ENCODE measurements at regions not wholly inside any gene's neighbourhood (a gene's known extent, or its start where the extent isn't known, plus 50 kb on each side); places are given as distances from the start of the nearest gene placed in this dataset.

DNA sequence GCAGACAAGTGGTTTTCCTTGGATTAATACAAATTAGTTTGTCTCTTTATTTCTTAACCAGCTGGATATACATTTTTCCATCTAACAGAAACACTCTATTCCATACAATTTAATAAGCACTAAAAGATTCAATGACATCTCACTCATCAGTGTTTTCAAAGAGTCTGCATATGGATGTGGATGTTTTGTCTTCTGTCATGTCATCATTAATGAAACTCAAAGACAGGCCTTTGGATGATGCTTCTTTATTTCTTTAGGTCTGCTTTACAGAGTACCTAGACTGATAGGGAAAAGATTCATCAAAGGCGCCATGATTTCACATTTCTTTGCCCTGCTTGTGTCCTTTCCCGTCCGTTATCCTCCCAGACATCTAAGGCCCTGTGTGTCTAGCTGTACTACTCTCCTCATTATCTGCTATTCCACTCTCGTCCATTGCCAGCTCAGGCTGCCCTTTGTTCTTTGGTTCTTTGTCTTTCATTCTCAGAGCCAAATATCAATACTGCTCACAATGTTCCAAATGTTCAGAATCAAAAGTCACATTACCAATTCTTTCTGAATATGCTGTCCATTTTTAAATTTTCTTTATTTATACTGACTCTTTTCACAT lies 232.3 kb upstream of the CHAC2 start:
- H3K4me3 ChIP-seq (ENCODE audit: low read depth, poor library complexity, severe bottlenecking), result no peak overlapping the region
- TF ChIP-seq POLR2A (IDR thresholded peaks at IDR 0.05), result no peak
- TF ChIP-seq, protein P1, sequence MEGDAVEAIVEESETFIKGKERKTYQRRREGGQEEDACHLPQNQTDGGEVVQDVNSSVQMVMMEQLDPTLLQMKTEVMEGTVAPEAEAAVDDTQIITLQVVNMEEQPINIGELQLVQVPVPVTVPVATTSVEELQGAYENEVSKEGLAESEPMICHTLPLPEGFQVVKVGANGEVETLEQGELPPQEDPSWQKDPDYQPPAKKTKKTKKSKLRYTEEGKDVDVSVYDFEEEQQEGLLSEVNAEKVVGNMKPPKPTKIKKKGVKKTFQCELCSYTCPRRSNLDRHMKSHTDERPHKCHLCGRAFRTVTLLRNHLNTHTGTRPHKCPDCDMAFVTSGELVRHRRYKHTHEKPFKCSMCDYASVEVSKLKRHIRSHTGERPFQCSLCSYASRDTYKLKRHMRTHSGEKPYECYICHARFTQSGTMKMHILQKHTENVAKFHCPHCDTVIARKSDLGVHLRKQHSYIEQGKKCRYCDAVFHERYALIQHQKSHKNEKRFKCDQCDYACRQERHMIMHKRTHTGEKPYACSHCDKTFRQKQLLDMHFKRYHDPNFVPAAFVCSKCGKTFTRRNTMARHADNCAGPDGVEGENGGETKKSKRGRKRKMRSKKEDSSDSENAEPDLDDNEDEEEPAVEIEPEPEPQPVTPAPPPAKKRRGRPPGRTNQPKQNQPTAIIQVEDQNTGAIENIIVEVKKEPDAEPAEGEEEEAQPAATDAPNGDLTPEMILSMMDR (IDR thresholded peaks at IDR 0.05), result no peak
- DNase-seq (ENCODE audit: low spot score in 2 of 2), result no peak
- WGBS, 2 donors, result 85 to 90% methylated on average over 4 of the region's 4 CpGs
- intact Hi-C loops (cut with DNase I; ENCODE audit: low total_unique reads), result no loop called here

DNA sequence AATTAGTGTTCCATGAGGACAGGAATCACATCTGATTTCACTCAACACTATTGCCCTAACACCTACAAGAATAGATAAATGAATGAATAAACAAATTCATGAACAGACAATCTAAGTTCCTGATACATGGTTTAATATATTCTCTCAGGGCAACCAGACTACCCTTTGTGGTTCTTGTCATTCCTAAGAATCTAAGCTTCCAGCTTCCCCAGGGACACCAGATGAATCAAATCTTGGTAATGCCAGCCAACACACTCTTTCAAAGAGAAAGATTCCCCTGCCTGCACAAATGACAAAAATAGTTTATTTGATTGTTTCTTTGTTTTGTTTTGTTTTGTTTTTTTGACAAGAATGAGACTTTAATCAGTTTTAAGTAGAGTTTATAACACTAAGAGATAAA lies 237.5 kb upstream of the CHAC2 start:
- no peak for TF ChIP-seq POLR2A (IDR thresholded peaks at IDR 0.05)
- TF ChIP-seq, protein P1 (IDR thresholded peaks at IDR 0.05), result no peak
- intact Hi-C loops (cut with DNase I; ENCODE audit: low total_unique reads), result no loop called here

GRCh38 chr2:53527056-53527455 lies 240.5 kb upstream of the CHAC2 start:
- no peak overlapping the region for H3K4me3 ChIP-seq (ENCODE audit: low read depth, poor library complexity, severe bottlenecking)
- WGBS, 2 donors, result 30 to 46% methylated on average over 2 of the region's 2 CpGs
- DNase-seq (ENCODE audit: low spot score in 2 of 2), result no peak
- TF ChIP-seq, protein P1 (IDR thresholded peaks at IDR 0.05), result no peak
- no peak for TF ChIP-seq POLR2A (IDR thresholded peaks at IDR 0.05)
- intact Hi-C loops (cut with DNase I; ENCODE audit: low total_unique reads), result no loop called here

More for the DNA sequence above, 237.5 kb upstream of the CHAC2 start:
- DNase-seq (ENCODE audit: low spot score in 2 of 2), result no peak
- no peak overlapping the region for H3K4me3 ChIP-seq (ENCODE audit: low read depth, poor library complexity, severe bottlenecking)

DNA sequence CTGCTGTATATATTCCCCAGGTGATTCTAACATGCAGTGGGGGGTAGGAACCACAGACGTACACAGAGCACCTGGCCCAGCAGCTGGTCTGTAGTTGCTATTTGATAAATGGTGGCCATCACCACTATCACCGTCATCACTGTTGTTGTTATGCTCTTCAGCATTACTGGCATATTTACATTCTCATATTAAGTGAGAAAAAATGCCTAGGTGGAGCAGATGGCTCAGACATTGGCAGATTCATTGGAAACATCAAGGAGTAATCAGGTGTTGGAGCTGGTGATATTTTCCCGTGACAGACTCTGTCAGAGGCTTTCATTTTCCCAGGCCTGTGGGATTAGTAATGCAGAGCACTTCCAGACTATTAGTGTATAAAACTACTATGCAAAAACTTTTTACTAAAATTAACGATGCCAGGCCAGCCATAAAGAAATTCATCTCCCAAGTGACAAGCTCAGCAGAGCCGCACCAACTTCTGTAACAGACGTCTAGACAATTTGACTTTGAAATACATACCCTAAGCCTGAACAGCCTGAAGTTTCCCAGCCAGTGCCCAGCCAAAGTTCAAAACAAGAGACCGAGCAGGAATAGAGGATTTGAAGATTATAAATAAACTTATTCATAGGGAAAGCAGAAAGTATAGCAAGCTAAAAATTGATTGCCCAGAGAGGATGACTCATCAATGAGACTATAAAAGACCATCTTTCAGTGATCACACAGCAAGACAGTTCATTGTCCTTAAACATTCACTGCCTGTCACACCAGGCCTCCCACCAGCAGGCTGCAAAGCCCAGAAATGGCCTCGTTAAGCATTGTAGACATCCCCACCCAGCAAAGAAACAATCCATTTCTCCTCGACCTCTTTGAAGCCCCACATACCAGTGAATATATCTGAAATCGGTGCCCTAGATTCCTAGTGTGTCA lies 247.4 kb upstream of the CHAC2 start:
- DNase-seq (ENCODE audit: low spot score in 2 of 2), result no peak
- 61 to 62% methylated on average over 10 of the region's 10 CpGs for WGBS, 2 donors
- H3K4me3 ChIP-seq (ENCODE audit: low read depth, poor library complexity, severe bottlenecking), result no peak overlapping the region
- intact Hi-C loops (cut with DNase I; ENCODE audit: low total_unique reads), result no loop called here
- TF ChIP-seq, protein P1 (IDR thresholded peaks at IDR 0.05), result no peak
- TF ChIP-seq POLR2A (IDR thresholded peaks at IDR 0.05), result no peak

DNA sequence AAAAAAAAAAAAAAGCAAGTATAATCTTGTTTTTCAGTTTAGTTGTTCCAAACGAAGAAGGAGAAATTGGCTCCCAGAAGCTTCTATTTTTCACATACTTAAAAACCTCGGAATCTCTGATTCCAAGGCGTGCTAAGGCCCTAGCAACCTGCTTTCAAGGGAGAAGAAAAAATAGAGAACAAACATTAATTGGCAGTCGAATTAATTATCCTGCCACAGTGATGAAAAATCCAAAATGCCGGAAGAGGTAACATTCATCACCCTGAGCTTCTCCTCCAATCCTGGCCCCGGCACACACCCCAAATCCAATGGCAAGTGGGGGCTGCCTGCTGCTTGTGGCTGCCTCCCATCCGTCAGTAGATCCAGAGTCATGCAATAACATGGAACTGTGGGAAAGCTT lies 250.2 kb upstream of the CHAC2 start:
- intact Hi-C loops (cut with DNase I; ENCODE audit: low total_unique reads), result no loop called here
- no peak for DNase-seq (ENCODE audit: low spot score in 2 of 2)
- TF ChIP-seq POLR2A (IDR thresholded peaks at IDR 0.05), result no peak
- TF ChIP-seq, protein P1 (IDR thresholded peaks at IDR 0.05), result no peak
- H3K4me3 ChIP-seq (ENCODE audit: low read depth, poor library complexity, severe bottlenecking), result no peak overlapping the region
- WGBS, 2 donors, result 57 to 59% methylated on average over 7 of the region's 7 CpGs

Data from lower leg skin (tissue), 4 donors.